HUES64 (cell line): ENCODE measurements at regions not wholly inside any gene's neighbourhood (a gene's known extent, or its start where the extent isn't known, plus 50 kb on each side); places are given as distances from the start of the nearest gene placed in this dataset.
A peak's percentile ranks its signal among the peaks of the same experiment; 100 is the strongest.
"Not testable (repeated sequence)": the region's sequence is repeated elsewhere in the genome, so short reads cannot be mapped to it uniquely, and the experiment has no call there.

ENCODE experiments used
- H3K27ac ChIP-seq: 2 replicates; pipeline ENCODE4 v1.7.0; 2013; ENCODE audit warnings: low read depth, low read length, inconsistent platforms
- H3K27me3 ChIP-seq: 2 replicates; pipeline ENCODE4 v1.6.1; 2013; ENCODE audit warnings: mild to moderate bottlenecking, low read length; ENCODE audit not compliant: insufficient read depth
- H3K36me3 ChIP-seq: 2 replicates; pipeline ENCODE4 v1.6.1; 2013; ENCODE audit warnings: mild to moderate bottlenecking, low read length; ENCODE audit not compliant: insufficient read depth
- H3K4me1 ChIP-seq: 2 replicates; pipeline ENCODE4 v1.6.1; 2013; ENCODE audit warnings: mild to moderate bottlenecking, low read length, moderate library complexity; ENCODE audit not compliant: insufficient read depth
- H3K4me3 ChIP-seq: 2 replicates; pipeline ENCODE4 v1.5.1; 2013; ENCODE audit warnings: mild to moderate bottlenecking, low read length, moderate library complexity
- H3K9ac ChIP-seq: 2 replicates; pipeline ENCODE4 v1.6.1; 2013; ENCODE audit warnings: mild to moderate bottlenecking, low read depth, low read length
- H3K9me3 ChIP-seq: 2 replicates; pipeline ENCODE4 v1.6.1; 2013; ENCODE audit warnings: low read depth, low read length; ENCODE audit not compliant: insufficient read depth
- WGBS: fragments of 150-250, 120-280 bp; methylation state at CpG from one replicate; pipeline ENCODE4 v1.1.7; 2013; ENCODE audit warnings: missing lambda C conversion rate; 5-methylcytosine and 5-hydroxymethylcytosine counted together

DNA sequence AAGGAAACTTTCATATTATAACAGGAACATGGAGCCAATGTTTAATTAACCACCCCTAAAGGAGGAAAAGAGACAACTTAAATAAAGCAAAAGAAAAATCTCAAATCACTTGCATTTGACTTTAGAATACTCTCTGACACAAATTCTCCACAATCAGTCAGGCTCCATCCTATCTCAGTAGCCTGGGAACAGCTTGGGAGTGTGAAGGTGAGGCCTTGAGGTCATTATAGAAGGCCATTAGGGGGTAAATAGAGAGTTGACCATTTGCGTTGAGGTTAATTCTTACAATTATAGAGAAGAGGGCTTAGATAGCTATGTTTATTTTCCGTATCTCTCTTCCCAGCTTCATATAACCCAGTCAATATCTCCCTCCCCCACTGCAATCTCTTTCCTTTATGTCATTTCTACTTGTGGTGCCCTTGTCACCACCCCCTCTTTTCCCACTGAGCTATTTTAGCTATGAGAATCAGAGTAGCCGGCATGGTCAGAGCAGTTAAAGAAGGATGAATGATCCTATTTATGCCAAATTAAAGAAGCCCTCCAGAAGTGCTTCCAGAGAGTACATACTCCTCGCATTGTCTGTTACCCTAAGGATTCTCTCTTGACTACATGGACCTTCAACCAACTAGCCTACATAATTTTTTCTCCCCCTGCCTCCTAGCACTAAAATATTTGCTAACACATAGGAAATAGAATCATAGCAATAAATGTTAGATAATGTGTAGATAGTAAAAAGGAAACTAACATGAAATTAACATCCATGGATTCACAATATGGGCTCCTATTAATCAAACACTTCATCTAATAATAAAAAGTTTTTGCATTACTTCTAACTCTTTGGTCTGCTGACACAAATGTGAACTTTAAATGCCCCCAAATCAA lies 135.2 kb upstream of the KRR1 start:
- H3K9ac ChIP-seq = no peak overlapping the region
- H3K36me3 ChIP-seq = no peaks in the 10 kb centered on the region
- no peaks in the 10 kb centered on the region for H3K9me3 ChIP-seq
- no peaks in the 10 kb centered on the region for H3K27me3 ChIP-seq
- H3K4me3 ChIP-seq = no peak overlapping the region
- 91% methylated on average over 4 of the region's 4 CpGs for WGBS
- H3K4me1 ChIP-seq = peaks cover 8% of the 10 kb centered on the region
- H3K27ac ChIP-seq = no peak overlapping the region

DNA sequence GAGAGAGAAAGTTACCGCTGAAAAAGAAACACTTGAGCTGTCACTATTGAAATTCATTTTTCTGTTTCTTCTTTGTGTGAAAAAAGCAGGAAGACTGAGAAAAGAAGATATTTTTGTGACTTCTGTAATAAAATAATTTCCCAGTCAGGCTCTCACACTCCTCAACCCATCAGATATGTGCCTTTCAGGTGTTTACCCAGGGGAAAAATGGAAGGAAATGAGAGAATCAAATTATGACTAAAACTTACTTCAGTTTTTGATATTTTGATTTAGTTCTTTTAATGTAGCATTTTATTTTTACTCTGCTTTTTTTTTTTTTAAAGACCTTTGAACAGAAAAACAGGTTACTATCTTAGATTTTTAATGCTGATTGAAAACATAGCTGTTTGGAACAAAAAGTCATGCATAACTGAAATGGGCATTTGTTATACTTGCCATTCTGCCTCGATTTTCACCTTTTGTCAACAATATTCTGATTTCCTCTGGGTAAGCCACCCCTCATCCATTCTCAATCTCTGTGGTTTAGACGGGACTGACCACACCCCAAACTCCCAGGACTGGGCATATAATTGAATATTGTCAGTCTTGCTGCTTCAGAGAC lies 133.2 kb upstream of the KRR1 start:
- Histone ChIP-seq H3K27me3 (no peaks in the 10 kb centered on the region), H3K9me3 (no peaks in the 10 kb centered on the region), H3K36me3 (no peaks in the 10 kb centered on the region), H3K4me1 (peaks cover 10% of the 10 kb centered on the region; the same call in 1 of the 2 replicates), H3K4me3 (no peak overlapping the region), H3K27ac (no peak overlapping the region), H3K9ac (no peak overlapping the region)
- 90% methylated on average over 3 of the region's 3 CpGs for whole genome bisulfite sequencing

DNA sequence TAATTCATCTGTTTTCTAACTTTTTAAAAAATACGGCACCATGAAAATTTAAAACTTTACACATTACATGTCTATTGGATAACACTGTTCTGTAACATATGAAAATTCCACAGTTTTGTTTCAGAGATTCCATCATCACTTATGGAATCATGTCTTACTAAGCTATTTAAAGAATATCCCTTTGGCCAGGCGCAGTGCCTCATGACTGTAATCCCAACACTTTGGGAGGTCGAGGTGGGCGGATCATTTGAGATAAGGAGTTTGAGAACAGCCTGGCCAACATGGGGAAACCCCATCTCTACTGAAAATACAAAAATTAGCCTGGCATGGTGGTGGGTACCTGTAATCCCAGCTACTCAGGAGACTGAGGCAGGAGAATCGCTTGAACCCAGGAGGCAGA lies 131.7 kb upstream of the KRR1 start:
- H3K27me3 ChIP-seq, H3K27ac ChIP-seq, H3K4me3 ChIP-seq, H3K36me3 ChIP-seq, H3K4me1 ChIP-seq, H3K9ac ChIP-seq, H3K9me3 ChIP-seq: not testable (repeated sequence)
- WGBS = 91% methylated on average over 5 of the region's 5 CpGs

DNA sequence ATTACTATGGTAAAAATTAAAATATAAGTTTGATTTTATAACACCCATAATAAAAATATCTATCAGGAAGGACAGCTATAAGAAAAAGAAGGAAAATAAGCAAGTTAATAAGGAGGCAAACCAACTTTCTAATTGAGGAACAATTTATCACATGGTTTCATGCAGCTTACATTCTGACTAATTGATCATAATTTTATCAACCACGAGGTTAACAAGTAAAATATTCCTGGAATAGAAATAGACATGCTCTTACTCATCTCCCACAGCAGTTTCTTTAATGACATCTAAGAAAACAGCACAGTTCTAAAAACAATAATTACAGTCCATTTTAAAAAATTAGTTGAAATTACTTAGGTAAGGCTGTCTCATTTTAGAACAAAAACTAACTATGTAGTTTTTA lies 130.8 kb upstream of the KRR1 start:
- WGBS = 100% methylated on average over 1 of the region's 1 CpG
- no peak overlapping the region for H3K27ac ChIP-seq

GRCh38 chr12:75641031-75641780 lies 129.8 kb upstream of the KRR1 start:
- 75% methylated on average over 4 of the region's 4 CpGs for WGBS
- Histone ChIP-seq H3K27ac (no peak overlapping the region), H3K27me3 (no peaks in the 10 kb centered on the region), H3K4me1 (peaks cover 17% of the 10 kb centered on the region; the same call in 1 of the 2 replicates), H3K9ac (no peak overlapping the region), H3K36me3 (no peaks in the 10 kb centered on the region), H3K4me3 (no peak overlapping the region), H3K9me3 (no peaks in the 10 kb centered on the region)

More for the DNA sequence above, 130.8 kb upstream of the KRR1 start:
- H3K4me3 ChIP-seq = no peak overlapping the region
- no peaks in the 10 kb centered on the region for H3K9me3 ChIP-seq
- peaks cover 10% of the 10 kb centered on the region; the same call in 1 of the 2 replicates for H3K4me1 ChIP-seq
- no peaks in the 10 kb centered on the region for H3K27me3 ChIP-seq
- H3K9ac ChIP-seq = no peak overlapping the region
- no peaks in the 10 kb centered on the region for H3K36me3 ChIP-seq

- H3K27ac ChIP-seq = no peak overlapping the region
- H3K27me3 ChIP-seq = no peaks in the 10 kb centered on the region
- no peak overlapping the region for H3K4me3 ChIP-seq
- no peaks in the 10 kb centered on the region for H3K9me3 ChIP-seq
- no peaks in the 10 kb centered on the region for H3K36me3 ChIP-seq
- peaks cover 41% of the 10 kb centered on the region for H3K4me1 ChIP-seq
- 94% methylated on average over 7 of the region's 7 CpGs for WGBS
- H3K9ac ChIP-seq = no peak overlapping the region
These were observed 127.4 kb upstream of the KRR1 start for GRCh38 chr12:75638792-75639191.

DNA sequence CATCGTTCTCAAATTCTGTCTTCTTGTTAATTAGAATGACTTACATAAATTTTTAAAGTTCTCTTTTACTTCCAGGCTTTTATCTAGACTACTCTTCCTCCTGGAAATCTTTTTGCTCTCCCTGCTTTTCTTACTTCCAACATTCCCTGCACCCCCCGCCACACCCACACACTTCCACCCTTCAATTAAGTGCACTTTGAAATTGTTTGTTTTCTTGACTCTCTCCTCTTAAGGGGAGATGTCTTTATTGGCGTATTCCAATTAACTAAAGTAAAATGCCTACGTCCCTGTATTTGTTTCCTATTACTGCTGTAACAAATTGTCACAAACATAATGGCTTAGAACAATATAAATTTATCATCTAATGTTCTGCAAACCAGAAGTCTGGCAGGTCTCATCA lies 125.2 kb upstream of the KRR1 start:
- 79% methylated on average over 3 of the region's 4 CpGs for WGBS
- peaks cover 60% of the 10 kb centered on the region for H3K4me1 ChIP-seq

GRCh38 chr12:75635606-75636444 lies 124.4 kb upstream of the KRR1 start:
- Histone ChIP-seq H3K4me1 (peaks cover 62% of the 10 kb centered on the region), H3K36me3 (no peaks in the 10 kb centered on the region), H3K9me3 (no peaks in the 10 kb centered on the region), H3K27ac (peak overlapping the region; percentile 71), H3K4me3 (no peak overlapping the region), H3K9ac (no peak overlapping the region), H3K27me3 (no peaks in the 10 kb centered on the region)
- WGBS = 58% methylated on average over 5 of the region's 6 CpGs

More for the DNA sequence above, 125.2 kb upstream of the KRR1 start:
- H3K9ac ChIP-seq = no peak overlapping the region
- no peaks in the 10 kb centered on the region for H3K27me3 ChIP-seq
- no peaks in the 10 kb centered on the region for H3K9me3 ChIP-seq
- no peak overlapping the region for H3K27ac ChIP-seq
- H3K36me3 ChIP-seq = no peaks in the 10 kb centered on the region
- H3K4me3 ChIP-seq = no peak overlapping the region

GRCh38 chr12:75634244-75635222 lies 123.1 kb upstream of the KRR1 start:
- Histone ChIP-seq H3K4me3 (no peak overlapping the region), H3K27ac (peak overlapping the region; percentile 71), H3K36me3 (no peaks in the 10 kb centered on the region), H3K9me3 (no peaks in the 10 kb centered on the region), H3K27me3 (no peaks in the 10 kb centered on the region), H3K4me1 (peaks cover 56% of the 10 kb centered on the region), H3K9ac (peak overlapping the region; percentile 40; the same call in 1 of the 2 replicates)
- WGBS = 52% methylated on average over 2 of the region's 3 CpGs

DNA sequence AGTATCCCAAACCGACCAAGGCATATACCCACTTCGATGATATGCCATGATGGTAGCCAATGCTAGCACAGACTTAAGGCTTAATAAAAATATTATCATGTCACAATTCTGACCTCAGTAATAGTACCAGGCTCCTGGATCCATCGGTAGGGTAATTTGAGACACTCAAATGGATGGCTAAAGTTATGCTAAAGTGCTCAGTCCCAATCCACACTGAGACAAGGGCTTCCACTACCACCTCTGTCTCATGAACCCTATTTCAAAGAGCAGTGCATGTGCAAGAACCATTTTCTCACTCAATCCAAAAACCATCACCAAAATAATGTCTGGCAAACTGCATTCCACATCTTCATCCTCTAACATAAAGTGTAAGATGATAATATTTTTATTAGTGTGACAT lies 122.4 kb upstream of the KRR1 start:
- H3K27ac ChIP-seq = peak overlapping the region; percentile 71
- H3K4me1 ChIP-seq = peaks cover 56% of the 10 kb centered on the region
- no peak overlapping the region for H3K9ac ChIP-seq
- WGBS = 65% methylated on average over 3 of the region's 3 CpGs
- no peaks in the 10 kb centered on the region for H3K9me3 ChIP-seq
- no peak overlapping the region for H3K4me3 ChIP-seq
- no peaks in the 10 kb centered on the region for H3K36me3 ChIP-seq
- no peaks in the 10 kb centered on the region for H3K27me3 ChIP-seq
